Stimulated activated CD4-positive, alpha-beta T cell treated with anti-CD3 and anti-CD28 coated beads, Interleukin-12 subunit alpha, Interleukin-12 subunit beta, amount 100 ng/mL, for 48 hours (primary cell): ENCODE measurements at regions not wholly inside any gene's neighbourhood (a gene's known extent, or its start where the extent isn't known, plus 50 kb on each side); places are given as distances from the start of the nearest gene placed in this dataset.

Experiments
- DNase-seq, 3 donors: peaks; one replicate each; pipeline ENCODE4 v3.0.0-alpha.2; 2020; ENCODE audit warnings: low read depth in 2 of 3, low spot score in 1 of 3

GRCh38 chr15:38879909-38880471 is 315.4 kb upstream of the RASGRP1 start:
- DNase-seq, result no peak

DNA sequence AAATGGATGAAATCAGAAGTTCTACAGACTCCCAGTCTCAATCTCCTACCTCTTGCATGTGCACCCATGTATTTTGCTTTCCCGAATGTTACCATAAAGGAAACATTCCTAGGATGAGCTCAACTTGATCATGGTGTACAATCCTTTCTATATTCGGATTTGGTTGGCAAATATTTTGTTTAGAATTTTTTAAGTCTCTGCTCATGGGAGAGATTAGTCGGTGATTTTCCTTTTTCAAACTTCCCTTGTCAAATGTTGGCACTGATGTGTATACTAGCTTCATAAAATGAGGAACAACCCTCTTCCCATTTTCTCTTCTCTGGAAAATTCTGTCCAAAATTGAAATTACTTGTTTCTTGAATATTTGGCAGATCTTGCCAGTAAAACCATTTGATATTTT is 317.6 kb upstream of the RASGRP1 start:
- DNase-seq, result no peak

GRCh38 chr15:38883987-38884386 is 319.4 kb upstream of the RASGRP1 start:
- DNase-seq, result no peak

- DNase-seq, result no peak
Measured at GRCh38 chr15:38885001-38885400, 320.4 kb upstream of the RASGRP1 start.

DNA sequence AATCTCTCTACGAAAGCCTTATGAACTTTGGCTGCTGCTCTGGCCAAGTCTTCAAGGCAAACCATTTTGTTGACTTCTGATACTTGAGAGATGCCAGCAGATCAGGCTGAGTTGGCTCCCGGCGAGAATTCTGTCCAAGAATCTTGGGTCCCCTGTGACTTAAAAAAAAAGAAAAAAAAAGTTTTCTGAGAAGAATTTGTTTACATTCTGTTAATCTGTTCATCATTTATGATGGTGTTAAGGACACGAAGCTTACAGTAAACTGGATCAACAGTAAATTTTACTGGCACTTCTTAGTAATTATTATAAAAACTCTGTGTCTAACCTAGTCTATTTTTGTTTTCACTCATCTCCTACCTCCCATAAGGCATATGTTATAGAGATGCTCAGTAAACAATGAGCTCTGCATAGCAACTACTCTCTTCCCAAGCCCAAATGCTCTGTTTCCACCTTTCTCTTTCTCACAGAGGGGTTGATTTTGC is 320.9 kb upstream of the RASGRP1 start:
- DNase-seq, result no peak

DNA sequence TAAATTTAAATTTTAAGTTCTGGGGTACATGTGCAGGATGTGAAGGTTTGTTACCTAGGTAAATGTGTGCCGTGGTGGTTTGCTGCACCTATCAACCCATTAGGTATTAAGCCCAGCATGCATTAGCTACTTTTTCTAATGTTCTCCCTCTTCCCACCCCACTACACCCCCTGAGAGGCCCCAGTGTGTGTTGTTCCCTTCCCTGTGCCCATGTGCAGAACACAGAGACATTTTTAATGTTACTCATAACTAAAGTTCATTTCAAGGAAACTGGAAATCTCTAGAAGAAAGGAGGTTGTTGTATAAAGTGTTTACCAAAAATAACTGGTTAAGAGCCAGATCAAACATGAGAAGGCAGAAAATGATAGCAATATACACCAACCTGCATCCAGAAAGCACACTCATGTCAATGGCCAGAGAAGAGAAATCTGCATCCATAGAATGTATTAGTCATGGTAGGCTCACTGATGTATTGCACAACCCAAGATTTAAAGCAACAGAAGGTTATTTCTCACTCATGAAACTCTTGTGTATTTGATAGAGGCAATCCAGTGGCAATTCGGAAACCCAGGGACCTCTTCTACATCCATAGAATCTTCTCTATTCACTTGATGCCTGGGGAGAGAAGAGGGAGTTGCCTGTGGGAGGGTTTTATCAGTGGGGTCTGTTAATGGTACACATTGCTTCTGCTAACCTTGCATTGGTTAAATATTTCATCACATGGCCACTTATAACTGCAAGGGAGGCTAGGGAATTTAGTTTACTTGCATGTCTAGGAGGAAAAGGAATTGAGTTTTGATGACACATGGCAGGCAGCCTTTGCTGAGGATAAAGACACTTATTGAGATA is 321.9 kb upstream of the RASGRP1 start:
- DNase-seq, result no peak

GRCh38 chr15:38888701-38889221 is 324.1 kb upstream of the RASGRP1 start:
- DNase-seq, result no peak

- no peak for DNase-seq
Measured at GRCh38 chr15:38890194-38890593, 325.6 kb upstream of the RASGRP1 start.

DNA sequence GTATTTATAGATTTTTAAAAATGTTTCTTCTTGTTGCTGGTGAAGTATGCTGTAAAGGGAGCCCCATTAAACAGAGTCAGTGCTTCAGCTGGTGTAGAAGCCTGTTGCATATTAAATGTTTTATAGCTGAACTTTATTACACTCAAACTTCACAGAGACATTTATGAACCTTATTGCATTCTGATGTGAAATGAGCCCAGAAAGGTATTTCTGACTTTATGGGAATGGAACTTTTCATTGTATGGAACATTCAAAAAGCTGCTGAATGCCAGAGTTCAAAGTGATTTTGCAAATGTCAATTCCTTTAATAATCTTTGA is 329.3 kb upstream of the RASGRP1 start:
- no peak for DNase-seq

- DNase-seq, result no peak
Measured at GRCh38 chr15:38894243-38894948, 329.8 kb upstream of the RASGRP1 start.

GRCh38 chr15:38895326-38896255 is 331.0 kb upstream of the RASGRP1 start:
- DNase-seq, result no peak

DNA sequence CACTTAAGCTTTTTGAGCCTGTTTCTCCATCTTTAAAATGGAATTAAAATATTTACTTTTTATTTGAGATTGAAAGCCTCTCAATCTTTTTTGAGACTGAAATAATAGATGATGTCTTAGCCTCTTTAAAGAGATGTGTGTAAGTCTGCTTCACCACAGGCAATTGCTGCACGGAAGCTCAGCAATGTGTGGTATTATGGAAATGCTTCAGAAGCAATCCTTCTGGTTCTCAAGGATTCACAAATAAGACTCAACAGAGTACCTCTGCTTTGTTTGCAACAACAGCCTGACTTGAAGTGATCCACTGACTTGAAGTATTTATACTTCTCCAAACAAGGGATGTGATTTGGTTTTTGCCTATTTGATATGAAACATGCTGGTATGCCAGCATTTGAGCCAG is 332.0 kb upstream of the RASGRP1 start:
- DNase-seq, result no peak

- no peak for DNase-seq
Measured at GRCh38 chr15:38897551-38897950, 332.9 kb upstream of the RASGRP1 start.

DNA sequence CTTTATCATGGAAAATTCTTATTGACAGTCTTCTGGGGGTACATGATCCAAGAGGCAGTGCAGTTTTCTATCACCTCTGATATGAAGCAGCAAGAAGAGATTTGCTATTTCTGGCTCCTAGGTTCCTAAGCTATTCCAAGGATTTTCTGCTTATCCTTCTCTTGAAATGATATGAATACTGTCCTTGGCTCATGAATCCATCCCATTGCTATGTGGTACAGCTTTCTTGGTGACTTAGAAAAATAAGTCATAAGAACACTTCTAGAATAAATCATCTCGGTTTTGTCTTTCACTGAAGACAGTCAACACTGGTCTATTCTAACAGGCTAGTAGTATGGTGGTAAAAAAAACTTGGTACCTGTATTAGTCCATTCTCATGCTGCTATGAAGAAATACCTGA is 333.6 kb upstream of the RASGRP1 start:
- no peak for DNase-seq

DNA sequence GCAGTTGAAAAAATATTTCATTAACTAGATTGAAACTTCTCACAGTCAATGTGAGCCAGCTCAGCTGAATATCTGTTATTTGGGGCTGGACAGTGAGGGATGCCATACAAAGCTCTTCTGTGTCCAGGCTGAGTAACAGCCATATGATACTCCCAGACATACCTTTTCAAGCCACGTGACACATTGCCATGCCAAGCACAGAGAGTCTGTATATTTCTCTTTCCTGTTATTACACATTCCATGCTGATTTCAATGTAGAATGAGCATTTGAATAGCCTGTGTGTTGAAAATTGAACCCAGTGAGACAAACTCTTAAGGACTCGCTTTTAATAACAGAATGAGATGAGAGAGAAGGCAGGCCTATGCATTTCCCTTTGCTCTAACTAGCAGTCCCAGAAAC is 334.7 kb upstream of the RASGRP1 start:
- no peak for DNase-seq

- no peak for DNase-seq
Measured at GRCh38 chr15:38904298-38904697, 339.7 kb upstream of the RASGRP1 start.

GRCh38 chr15:38905632-38906031 is 341.0 kb upstream of the RASGRP1 start:
- DNase-seq, result no peak

GRCh38 chr15:38920966-38921365 is 356.4 kb upstream of the RASGRP1 start:
- no peak for DNase-seq

GRCh38 chr15:38921471-38921870 is 356.9 kb upstream of the RASGRP1 start:
- no peak for DNase-seq

DNA sequence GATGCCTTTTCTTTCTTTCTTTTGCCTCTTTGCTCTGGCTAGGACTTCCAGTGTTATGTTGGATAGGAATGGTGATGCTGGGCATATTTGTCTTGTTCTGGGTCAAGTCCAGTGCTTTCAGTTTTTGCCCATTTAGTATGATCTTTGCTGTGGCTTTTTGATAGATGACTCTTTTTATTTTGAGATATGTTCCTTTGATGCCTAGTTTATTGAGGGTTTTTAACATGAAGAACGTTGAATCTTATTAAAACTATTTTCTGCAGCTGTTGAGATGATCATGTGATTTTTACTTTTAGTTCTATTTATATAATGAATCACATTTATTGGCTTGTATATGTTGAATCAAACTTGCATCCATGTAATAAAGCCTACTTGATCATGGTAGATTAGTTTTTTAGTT is 363.8 kb upstream of the RASGRP1 start:
- DNase-seq, result no peak
